Activated CD8-positive, alpha-beta memory T cell treated with anti-CD3 and anti-CD28 coated beads for 4 hours (primary cell): ENCODE measurements at regions not wholly inside any gene's neighbourhood (a gene's known extent, or its start where the extent isn't known, plus 50 kb on each side); places are given as distances from the start of the nearest gene placed in this dataset.
A peak's percentile ranks its signal among the peaks of the same experiment; 100 is the strongest.

Source experiments
- DNase-seq, 2 donors: peaks; one replicate each; pipeline ENCODE4 v3.0.0-alpha.2; 2020; ENCODE audit warnings: low read depth in 2 of 2

- no peak for DNase-seq
Observed at GRCh38 chr15:38672273-38672672, 107.7 kb upstream of the RASGRP1 start.

DNA sequence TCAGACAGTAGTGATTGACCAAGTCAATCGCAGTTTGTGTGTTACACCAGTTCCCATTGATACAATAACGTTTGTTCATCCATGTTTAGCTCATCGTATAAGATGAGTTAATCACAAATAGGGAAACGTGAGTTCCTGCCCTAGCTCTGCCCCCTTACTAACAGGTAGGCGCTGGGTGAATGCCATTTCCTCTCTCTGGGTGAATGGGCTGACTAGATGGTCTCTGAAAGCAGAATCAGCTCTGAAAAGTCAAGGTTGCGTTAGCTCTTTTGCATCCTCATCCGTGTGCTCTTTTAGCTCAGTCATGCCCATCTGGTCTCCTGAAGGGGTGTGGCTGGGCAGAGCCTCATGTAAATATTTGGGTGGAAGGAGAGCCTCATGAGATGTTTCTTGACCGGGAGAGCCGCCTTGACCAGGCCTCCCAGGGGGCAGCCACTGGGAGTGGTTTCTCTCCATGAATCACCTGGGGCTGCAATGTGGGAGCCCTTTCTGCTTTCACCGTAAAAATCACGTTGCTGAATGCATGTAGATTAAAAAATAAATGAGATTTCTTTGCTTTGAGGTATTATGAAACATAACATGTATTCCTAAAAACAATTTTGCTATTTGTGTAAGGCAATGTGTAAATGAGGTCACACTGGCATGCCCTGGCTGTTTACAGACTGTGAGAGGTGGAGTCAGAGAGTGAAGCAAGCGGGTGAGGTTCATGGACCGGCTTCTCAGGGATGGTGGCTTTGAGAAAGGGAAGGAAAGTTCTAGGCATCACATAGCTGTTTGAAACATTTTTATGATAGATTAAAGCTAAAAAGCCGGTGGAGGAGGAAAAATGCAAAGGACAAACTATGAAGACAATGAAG, 108.4 kb upstream of the RASGRP1 start:
- no peak for DNase-seq

GRCh38 chr15:38674448-38674847, 109.8 kb upstream of the RASGRP1 start:
- no peak for DNase-seq

- DNase-seq = no peak
Observed at GRCh38 chr15:38678281-38678680, 113.7 kb upstream of the RASGRP1 start.

GRCh38 chr15:38680775-38681174, 116.2 kb upstream of the RASGRP1 start:
- DNase-seq = no peak

DNA sequence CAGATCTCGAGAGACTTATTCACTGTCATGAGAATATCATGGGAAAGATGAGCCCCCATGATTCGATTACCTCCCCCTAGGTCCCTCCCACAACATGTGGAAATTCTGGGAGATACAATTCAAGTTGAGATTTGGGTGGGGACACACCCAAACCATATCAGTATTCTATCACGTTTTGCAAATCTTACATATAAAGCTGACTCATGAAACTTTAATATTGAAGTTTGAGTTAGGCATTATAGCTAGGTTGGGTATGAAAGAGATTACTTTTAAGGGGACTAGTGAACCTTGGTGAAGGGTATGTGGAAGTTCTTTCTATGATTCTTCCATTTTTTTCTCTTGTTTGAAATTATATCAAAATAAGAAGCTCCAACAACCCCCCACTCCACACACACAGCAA, 117.7 kb upstream of the RASGRP1 start:
- DNase-seq = no peak

GRCh38 chr15:38682861-38683260, 118.2 kb upstream of the RASGRP1 start:
- no peak for DNase-seq

DNA sequence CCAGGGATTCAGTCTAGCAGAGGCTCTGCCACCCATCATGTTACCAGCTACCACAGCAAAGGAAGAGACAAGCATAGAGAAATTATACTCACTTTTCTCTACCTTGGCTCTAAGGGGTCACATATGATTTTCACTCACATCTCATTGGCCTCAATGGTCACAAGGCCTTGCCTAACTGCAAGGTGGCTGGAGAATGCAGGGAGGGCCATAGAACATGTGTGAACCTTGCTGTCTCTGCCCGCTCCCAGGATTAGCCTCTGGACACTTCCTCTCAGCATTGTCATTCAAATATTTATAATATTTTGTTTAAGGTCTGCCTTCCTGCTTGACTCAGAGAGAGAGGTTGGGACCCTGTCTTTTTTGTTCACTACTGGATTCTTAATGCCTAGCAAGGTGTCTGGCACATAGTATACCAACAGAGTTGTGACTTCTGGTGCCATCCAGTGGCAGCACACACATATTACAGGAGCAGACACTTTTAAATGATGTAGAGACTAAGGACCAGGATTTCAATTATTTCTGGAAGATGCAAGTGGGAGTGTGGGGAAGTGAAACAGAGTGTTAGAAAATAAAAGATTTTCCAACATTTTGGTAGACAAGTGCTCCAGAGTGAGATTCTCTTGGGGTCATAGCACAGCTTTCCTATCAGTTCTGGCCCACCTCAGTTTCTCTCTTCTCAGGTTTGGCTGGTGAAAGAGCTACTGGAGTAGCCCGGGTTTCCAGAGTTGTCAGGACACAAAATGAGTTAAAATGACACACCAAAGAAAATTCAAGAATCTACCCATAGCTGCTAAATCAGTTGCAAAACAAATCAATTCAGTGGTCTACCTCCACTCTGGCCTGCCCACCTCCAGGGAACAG, 119.0 kb upstream of the RASGRP1 start:
- peak; percentile 48 to 52 for DNase-seq

GRCh38 chr15:38684440-38685010, 119.9 kb upstream of the RASGRP1 start:
- DNase-seq = no peak

DNA sequence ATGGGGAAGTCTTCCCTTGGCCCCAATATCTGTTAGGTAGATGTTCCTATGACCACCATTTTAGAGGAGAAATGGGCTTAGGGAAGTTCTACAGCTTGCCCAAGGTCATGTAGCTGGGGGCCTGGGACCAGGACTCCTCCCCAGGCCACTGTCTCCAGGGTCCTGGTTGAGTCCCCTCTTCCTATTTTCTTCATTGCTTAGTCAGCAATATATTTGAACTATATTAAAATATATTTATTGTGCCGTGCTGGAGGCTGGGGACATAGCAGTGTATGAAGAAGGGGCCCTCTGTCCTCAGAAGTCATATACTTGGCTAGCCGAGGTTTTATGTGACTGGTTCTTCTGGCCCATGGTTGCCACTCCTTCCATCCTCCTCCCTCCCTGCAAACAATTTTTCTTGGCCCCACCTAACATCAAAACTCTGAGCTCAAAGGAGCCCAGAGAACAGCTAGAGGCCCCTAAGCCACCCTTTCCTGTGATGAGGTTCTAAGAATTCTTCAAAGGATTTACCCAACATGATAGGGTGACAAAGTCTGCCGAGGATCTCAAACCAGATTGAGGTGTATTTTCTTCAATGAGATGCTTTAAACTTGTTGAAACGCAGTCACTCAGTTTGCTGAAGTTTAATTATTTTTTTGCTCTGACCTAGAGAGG, 121.2 kb upstream of the RASGRP1 start:
- no peak for DNase-seq

DNA sequence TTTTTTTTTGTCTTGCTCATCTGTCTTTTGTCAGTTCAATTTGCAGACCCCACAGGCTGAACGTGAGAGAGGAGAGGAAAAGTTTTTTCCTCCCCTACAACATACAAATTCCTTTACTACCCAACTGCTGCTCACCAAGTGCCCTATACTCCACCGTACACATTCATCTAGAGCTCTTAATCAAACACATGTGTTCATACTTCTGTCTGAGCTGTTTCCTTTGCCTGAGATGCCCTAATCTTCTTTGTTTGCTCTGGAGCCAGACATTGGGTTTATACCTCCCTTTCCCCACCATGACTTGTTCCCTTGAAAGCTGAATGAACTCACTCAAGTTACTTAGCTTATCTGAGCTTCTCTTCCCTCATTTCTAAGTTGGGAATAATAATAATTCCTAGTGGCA, 122.7 kb upstream of the RASGRP1 start:
- DNase-seq = no peak

DNA sequence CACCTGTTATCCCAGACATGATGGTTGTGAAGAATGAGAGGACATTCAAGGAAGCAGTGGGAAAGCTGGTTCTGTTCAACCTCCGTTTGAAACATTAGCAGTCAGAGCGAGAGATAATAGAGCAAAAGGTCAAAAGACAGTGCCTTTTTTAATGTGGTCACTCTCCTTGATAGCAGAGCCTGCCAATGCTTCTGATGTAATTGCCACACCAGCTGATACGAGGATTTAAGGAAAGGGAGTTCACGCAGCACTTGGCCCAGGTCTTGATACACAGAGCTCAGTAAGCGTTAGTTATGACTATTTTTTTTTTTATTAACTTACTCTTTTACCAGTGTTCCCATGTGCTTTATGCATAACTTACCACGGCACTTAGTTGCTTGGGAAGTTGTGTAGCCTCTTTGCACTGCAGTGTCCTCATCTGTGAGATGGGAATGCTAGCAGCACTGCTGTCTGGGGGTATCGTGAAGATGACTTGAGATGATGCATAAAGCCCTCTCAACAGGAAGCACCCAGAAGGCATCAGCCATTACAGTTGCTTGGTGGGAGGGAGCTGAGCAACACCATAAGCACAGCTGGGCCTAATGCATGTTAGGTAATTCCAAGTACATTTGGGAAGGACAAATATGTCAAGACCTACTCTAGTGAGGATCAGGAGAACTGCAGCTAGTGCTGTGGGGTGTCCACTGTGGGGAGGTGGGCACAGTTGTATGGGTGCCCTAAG, 123.3 kb upstream of the RASGRP1 start:
- no peak for DNase-seq

DNA sequence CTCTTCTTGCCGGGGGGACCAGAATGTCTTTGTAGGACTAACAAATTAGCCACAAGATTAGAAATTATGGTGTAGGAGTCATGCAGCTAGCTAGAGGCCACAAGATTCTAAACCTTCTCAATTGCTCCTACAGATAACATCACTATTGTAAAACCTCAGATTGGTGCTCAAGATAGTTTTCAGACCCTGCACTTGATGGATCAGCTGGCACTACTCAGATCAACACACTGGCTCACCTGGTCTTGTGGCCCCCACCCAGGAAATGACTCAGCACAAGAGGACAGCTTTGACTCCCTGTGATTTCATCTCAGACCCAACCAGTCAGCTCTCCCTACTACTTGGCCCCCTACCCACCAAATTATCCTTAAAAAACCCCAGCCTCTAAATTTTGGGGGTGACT, 124.1 kb upstream of the RASGRP1 start:
- peak in 1 of 2 donors; percentile 59 for DNase-seq

DNA sequence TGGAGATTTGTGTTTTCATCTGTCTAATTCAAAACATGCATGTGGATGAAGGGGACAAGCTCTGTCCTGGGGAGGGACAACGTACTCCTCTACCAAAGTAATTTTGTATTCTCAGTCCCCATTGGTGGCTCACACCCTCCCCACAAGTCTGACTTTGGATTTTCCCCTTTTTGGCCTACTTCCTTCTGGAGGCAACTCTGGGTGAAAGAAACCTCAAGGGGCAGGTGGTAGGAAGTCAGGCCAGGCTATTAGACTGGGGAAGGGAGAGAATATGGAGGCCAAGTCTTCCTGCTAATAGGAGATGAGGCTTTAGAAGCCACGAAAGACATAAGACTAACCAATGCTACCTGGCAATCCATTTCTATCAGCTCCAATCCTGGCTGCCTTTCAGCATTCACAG, 124.9 kb upstream of the RASGRP1 start:
- no peak for DNase-seq

- no peak for DNase-seq
Observed at GRCh38 chr15:38690216-38690615, 125.6 kb upstream of the RASGRP1 start.

- peak; percentile 63 to 64 for DNase-seq
Observed at GRCh38 chr15:38690719-38691332, 126.2 kb upstream of the RASGRP1 start.

DNA sequence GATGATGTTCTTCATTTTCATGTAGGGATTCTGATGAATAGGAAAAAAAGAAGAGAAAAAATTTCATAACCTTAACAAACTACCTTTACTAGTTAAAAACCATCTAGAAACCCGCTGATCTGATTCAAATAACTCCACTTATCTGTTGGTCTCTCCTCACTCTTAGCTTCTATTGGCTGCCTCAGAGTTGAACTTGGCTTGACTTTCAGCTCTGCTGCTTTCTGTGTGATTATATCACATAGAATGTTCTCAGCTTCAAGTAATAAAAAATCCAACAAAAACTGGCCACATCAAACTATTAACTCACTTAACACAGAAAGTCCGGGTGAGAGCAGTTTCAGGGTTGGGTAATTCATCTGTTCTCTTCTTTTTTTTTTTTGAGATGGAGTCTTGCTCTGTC, 126.8 kb upstream of the RASGRP1 start:
- no peak for DNase-seq

- DNase-seq = no peak
Observed at GRCh38 chr15:38691965-38692788, 127.6 kb upstream of the RASGRP1 start.

DNA sequence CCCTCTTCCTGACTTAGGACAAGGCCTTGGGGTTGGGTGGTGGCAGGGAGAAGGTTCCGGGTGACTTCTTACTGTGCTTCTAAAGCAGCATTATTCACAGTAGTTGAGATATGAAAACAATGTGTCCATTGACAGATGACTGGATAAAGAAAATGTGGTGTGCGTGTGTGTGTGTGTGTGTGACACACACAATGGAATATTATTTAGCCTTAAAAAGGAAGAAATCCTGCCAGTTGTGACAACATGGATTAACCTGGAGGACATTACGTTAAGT, 128.1 kb upstream of the RASGRP1 start:
- no peak for DNase-seq
